Left renal pelvis (tissue), 4 donors: ENCODE measurements at regions not wholly inside any gene's neighbourhood (a gene's known extent, or its start where the extent isn't known, plus 50 kb on each side); places are given as distances from the start of the nearest gene placed in this dataset.

Experiments
- DNase-seq, 4 donors: peaks; one replicate each; pipeline ENCODE4 v3.0.0-alpha.2; 2013; ENCODE audit warnings: low read depth in 4 of 4, low spot score in 3 of 4

DNA sequence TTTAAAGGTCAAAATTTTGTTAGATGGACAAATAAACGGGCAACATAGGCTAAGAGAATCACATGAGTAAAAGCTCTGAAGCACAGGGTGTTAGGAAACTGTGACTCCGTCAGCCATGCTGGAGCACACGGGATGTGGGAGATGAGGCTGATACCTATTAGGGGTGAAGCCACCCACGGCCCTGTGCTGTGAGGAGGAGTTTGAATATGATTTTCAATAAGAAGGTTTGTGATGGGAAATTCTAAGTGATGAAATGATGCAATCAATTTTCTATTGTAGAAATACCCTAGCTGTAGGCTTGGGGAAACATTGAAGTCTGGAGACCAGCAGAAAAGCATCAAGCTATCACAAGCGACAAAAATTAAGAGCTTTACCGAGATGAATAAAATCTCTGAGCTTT lies 431.3 kb downstream of the CMPK2 start:
- no peak for DNase-seq

DNA sequence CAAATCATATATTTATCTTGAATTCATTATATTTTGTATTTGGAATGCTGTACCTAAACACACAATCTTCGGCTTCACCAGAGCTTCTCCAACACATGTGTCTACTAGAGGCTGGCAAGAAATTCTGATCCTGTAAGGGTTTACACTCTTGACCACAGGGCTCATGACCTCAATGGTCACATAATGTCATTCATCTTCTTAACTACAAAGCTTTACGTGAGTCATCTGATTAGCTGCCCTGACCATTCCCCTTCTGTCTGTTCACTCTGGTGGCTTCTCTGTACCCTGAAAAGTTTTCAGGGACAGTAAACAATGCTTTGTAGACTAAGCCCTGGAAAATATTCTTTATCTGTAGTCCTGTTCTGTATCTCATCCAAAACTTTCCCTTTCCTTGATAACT lies 423.9 kb downstream of the CMPK2 start:
- DNase-seq, result no peak

DNA sequence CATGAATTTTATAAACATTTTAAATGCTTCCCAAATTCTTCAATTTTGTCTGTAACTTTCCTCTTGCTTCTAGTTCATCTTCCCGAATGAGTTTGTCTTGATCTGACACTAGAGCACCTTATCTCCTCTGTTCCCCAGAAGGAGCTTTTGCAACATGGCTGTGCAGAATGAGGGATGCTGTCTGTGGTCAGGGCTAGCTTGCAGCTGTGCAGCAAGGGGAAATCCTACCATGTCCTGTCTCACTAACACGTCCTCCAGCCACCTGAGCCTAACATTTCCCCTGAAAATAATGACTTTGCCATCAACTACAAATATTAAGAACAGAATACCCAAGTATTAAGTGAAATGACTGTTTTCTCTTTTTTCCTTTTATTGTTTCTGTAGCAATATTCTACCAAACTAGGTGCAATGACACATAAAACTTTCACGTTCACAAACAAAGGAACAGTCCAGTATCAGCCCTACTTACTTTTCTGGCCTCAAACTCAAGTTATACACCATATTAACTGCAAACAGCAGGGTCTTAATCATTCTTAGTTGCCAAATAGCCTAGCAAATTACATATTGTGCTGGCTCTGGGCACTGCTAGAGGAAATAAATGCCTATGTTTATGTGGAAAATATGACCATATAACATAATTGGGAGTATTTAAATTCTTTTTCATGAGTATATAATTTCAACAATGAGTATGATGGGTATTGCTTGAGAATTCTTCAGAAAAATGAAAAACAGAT lies 423.3 kb downstream of the CMPK2 start:
- DNase-seq, result no peak

DNA sequence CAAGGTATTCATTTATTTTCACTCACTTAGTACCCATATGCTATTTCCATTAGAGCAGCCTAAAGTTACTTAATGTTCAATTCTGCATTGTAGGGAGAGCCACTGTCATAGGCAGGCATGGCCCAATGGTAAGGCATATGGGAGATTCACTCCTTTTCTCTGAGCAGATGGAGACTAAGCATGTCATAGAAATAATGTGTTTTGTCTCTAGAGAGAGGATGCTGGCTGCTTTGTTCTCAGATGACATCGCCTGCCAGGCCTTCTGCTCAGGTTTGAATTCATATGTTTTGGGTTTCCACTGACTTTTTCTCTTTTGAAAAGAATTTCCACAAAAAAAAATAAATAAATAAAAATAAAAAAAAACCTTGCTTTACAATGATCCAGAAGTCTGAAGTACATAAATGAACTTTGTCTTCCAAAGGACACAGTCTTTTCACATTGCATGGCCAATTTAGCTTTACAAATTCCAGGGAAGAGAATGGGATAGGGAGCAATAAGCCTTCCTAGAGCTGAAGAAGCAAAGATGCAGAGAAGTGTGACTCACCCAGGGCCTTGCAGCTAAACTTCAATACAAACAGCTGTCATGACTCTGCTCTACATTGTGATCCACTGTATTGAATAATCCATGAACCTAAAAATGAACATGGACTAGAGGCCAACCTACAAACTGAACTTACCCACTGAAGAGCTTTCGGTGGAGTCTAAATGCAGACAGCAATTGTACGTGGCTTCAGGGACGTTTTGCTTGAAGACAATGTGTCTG lies 422.5 kb downstream of the CMPK2 start:
- DNase-seq, result no peak

DNA sequence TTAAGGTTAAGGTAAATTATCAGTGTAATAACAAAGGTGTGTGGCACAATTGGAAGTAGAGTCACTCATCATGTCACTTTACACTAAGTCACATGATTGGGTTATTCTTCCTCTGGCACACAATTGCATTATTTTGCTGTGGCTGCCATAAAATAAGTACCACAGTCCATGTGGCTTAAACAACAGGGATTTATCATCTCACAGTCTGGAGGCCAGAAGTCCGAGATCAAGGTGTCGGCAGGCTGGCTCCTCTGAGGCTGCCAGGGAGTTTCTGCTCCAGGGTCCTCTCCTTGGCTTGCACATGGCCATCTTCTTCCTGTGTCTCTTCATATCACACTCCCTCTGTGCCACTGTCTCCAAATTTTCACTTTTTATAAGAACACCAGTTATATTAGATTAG lies 421.2 kb downstream of the CMPK2 start:
- no peak for DNase-seq

DNA sequence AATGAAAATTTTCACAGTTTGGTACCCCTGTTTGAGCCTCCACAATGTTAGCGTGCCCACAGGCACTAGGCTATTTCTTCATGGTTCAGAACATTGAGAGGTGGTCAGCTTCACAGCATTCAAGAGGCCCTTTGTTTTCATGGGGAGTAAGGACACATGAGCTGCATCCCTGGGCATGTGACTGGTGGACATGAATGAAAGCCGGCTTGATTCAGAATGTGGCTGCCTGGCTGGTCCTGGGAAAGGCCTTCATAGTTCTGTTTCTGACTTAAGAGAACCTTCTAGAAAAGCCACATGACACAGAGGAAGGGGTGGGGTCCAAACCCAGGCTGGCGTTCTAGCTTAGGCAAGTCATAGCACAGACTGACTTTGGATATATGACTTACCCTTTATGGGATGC lies 420.6 kb downstream of the CMPK2 start:
- DNase-seq, result no peak

DNA sequence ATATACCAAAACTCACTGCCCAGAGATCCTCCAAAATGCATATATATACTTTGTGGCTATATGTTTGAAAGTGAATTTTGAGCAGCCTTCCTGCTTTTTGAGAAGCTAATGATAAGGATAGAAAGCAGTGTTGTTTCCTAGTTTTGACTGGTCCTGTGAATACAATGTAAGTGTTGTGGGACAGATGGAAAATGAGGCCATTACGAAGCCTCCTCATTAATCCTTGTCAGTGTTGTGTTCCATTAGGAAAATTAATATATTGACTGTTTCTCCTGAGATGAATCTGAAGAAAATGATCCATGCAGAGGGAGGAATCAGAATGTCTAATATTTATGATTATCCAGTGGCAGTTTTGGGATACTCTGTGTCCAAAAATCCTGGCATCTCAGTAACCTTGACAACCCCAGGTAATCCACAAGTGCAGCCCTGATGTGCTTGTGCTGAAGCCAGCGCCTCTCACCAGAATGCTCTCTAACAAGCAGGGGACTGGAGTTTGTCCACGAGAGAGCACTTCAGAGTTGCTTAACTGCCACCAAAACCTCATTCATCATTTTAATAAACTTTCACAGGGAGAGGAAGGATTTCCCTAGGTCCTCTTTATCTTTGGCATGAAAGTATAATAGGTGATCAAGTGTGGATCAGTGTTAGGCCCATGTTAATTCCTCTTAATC lies 418.6 kb downstream of the CMPK2 start:
- DNase-seq, result no peak

DNA sequence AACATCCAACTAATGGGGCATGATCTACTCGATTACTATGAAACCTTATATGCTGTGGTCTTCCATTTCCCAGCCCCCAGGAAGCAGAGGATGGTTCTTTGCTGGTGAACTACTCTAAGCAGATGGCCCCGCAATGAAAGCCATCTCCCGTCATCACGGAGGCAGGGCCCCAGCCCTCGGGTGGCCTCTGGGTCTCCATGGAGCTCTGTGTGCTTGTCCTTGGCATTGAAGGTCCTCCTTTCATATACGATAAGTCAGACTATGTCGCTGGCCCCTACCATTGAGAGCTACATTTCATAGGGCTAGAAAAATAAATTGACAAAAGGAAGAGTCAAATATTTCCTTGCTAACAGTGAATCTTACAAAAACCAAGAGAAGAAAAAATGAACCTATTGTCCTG lies 416.8 kb downstream of the CMPK2 start:
- no peak for DNase-seq

DNA sequence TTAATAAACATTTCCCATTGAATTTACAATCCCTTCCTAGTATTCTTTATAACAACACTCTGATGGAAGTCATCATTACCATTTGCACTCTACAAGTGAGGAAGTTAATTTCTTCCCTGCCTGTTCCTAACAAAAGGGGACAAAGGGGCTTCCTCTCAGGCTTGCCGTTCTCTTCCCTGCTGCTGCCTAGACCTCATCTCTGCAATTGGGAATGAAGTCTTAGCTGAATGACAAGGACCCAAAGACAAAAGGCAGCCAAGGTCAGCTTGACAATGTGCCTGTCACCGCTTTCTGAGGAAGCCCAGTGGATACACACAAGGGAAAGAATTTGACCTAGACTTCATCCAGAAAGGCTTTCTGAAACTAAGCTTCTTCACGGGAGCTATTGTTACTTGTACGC lies 416.4 kb downstream of the CMPK2 start:
- no peak for DNase-seq

DNA sequence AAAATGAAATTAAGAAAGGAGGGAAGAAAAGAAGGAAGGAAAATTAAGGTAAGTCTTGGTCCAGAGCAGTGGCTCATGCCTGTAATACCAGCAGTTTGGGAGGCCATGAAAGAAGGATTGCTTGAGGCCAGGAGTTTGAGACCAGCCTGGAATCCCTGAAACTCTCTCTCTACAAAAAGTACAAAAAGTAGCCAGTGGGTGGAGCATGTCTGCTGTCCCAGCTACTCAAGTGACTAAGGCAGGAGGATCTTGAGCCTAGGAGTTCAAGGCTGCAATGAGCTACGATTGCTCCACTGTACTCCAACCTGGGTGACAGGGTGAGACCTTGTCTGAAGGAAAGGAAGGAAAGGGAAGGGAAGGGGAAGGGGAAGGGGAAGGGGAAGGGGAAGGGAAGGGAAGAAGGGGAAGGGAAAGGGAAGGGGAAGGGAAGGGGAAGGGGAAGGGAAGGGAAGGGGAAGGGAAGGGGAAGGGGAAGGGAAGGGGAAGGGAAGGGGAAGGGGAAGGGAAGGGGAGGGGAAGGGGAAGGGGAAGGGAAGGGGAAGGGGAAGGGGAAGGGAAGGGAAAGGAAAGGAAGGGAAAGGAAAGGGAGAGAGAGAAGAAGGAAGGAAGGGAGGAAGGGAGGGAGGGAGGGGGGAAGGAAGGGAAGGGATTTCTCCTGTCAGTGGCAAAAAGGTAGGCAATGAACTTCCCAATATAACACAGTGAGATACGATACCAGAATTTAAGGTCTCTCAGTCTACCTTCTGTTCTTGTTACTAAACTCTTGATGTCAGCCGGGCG lies 412.8 kb downstream of the CMPK2 start:
- DNase-seq, result no peak

DNA sequence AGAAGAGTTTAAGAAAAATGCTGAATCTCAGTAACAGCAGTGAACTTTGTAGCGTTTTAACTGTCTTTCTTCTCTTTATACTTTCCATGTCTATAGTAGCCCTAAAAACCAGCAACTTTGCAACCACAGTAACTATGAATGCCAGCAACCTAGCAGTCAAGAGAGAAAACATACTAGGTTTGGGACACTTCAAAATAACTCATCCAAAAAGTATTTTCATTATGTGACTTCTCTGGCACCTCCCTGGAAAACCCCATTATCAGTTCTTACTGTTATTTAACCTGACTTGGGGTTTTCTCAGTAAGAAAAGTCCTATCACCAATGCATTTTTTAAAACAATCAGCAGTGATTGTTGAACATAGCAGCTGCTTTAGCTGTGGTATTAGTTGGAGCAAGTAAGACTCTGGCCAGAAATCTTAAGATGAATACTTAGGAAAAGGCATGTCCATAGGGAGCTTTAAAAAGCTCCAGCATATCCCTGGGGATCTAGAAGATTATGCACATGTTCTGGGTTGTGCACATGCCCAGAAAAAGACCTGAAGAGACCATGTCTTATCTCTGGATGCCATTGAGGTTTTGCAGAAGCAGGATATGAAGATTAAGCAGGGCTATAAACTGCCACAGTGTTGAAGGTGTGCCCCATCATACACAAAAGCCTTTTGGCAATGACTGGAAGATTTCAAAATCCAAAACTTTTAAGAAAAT lies 411.3 kb downstream of the CMPK2 start:
- DNase-seq, result no peak

DNA sequence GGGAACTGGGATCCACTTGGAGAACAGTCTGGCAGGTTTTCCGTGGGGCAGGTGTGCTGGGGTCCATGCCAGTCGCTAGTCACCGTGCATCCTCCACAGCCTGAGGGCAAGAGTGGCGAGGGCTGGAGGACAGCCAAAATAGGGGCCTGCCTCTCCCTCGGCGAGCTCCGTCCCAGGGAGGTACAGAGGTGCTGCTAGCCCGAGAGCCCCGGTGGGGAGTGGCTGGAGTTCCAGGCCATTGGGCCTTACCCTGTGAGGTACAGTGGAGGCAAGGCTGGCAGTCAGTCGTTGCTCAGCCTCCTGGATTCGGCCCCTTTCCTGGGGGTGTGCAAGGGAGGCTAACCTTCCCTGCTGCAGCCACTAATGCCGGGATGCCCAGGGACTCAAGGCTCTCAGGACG lies 406.6 kb downstream of the CMPK2 start:
- no peak for DNase-seq

DNA sequence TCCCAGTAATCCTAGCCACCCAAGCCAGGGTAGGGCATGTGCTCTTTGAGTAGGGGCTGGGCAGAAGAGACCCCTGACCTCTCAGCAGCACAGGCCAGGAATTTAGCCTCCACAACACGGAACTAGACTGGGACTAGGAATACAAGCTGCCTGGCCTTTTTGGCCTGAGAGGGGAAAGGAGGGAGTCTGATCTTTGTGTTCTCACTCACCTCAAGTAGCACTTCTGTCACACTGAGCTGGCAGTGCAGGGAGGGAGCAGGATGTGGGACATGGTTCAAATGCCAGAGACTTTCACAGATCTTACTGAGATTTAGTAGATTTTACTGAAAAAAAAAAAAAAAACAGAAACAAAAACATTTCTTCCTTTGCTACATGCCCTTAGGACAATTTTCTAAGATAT lies 395.2 kb downstream of the CMPK2 start:
- DNase-seq, result no peak

DNA sequence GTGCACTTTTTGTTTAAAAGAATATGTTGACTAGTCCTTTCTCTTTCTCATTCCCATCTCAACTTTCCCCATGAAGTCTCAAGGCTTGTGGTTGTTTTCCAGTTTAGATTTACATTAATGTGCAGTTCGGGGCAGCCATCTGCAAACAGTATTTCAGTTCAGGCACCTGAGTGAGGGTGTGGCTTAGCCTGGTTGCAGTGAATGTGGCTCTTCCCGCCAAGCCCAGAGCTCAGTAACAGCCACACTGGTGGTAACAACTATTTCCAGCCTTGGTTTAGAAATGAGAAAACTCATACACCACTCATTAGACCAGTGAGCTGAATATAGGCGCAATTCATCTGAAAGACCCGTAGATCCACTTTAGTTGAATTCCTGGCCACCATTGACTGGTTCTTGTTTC lies 394.3 kb downstream of the CMPK2 start:
- no peak for DNase-seq

DNA sequence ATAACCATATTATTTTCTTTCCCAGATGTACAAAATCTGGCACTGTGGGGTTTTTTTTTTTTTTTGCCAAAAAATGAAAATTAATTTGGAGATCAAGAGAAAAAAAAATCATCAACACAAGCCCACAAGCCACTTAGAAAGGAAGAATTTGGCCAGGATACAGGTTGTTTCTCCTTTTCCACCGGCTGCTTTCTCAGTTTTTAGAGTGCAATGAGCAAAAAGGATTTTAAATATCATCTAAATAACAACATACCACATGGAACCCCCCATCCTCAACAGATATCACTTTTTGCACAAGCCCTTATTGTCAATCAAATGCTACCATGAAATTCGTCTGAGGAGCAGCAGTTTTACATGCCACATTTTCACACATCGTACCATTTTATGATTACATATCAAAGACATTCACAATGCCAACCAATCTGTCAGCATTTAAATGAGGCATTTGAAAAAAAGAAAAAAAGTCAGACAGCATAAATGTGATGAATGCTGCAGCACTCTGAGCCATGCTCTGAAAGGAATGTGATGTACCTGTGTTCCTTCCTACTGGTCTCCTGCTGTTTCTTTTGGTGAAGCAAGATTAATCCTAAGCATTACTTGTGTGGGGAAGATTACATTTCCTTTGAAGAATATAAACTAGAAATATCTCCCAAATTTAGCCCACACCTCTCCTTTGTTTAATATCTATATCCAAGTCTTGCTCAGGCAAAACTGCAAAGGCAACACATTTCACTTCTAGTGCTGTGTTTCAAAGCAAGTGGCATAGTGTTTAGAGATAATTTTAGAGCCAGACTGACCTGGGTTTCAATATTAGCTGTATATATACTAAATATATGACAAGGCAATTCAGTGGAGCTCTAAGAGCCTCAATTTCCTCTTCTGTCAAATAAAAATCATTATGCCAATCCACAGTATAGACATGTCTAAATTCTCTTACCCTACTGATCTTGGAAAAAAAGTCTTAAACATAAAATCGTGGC lies 391.3 kb downstream of the CMPK2 start:
- DNase-seq, result no peak

DNA sequence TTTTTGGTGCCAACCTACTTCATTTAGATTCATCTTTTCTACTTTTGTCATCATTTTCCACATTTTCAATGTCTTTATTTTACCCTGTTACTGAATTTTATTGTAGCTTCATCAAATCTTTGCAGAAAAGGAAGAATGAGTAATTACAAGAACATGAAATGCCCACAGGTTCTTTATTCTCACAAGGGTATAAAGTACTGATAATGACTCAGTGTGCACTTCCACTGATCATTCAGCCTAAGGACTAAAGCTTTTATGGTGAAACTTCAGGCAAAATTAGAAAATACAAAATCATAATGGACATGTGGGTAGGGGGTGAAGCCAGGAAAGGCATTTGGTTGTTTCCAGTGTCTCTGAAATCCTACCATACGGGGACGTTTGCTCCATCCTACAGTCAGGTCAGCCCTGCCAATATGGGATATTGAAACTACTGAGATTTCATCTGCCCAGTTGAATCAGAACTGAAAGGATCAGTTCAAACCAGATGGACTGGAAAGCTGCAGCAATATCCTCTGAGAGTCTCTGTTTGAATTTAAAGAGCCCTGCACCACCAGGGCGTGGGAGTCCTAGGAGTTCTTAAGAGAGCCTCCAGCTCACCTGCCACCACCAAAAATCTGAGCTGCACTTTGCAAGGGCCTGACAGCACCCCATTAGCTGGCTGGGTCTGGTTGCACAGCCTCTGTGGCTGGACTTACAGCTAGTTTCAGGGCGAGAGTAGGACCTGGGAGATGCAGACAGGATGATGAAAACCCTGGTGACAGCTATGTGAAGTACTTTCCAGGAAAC lies 390.4 kb downstream of the CMPK2 start:
- DNase-seq, result no peak

DNA sequence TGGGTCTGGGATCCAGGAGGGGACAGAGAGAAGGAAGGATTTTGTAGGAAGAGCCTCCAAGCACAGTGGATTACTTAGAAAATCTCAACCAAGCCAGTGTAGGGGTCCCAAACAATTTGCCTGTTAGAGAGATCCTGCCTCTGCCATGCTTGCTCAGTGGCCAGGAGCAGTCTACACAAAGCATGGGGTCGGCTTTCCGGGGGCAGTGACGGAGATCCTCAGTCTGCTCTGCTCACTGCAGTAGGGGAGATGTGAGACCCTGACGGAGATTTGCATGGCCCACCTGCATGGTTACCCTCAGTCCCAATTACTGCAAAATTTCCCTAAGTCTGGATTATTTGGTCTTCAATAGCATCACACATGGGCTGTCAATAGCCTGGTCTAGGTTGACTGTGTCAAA lies 385.2 kb downstream of the CMPK2 start:
- DNase-seq, result no peak

DNA sequence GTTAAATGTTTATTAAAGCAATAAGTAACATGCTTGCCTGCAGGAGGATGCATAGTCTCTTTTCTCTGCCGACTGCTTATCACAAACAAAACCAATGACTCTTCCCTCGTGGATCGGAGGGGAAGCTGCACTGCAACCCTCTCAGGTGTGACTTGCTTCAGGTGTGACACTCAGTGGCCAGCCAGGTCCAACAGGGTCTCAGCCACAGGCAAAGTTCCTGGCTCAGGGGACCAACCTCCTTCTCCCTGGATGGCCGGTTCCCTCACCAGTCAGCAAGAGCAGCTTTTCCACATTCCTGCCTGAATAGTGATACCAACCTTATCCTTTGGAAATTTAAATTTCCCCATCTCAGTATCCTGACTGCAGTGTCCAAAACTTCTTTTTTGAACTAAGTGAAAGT lies 383.5 kb downstream of the CMPK2 start:
- DNase-seq, result no peak

DNA sequence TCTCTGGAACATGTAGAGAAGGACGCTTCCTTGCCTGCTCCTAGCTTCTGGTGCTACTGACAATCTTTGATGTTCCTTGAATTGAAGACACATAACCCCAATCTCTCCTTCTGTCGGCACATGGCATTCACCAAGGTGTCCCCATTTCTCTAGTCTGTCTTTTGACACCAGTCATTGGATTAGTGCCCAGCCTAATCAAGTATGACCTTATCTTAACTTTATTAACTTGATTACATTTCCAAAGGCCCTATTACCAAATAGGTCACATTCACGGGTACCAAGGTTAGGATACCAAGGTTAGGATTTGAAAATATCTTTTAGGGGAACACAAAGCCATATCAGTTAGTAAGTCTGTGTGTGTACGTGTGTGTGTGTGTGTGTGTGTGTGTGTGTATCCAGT lies 377.9 kb downstream of the CMPK2 start:
- DNase-seq, result no peak
